NCI-H524 treated with DMSO at 0.1 percent for 48 hours (cell line): ENCODE measurements at regions not wholly inside any gene's neighbourhood (a gene's known extent, or its start where the extent isn't known, plus 50 kb on each side); places are given as distances from the start of the nearest gene placed in this dataset.
A peak's percentile ranks its signal among the peaks of the same experiment; 100 is the strongest.
"Not testable (repeated sequence)": the region's sequence is repeated elsewhere in the genome, so short reads cannot be mapped to it uniquely, and the experiment has no call there.

ENCODE experiments used
- DNase-seq: peaks from one replicate; lab custom pipeline; 2025; lab: John Stamatoyannopoulos, UW

DNA sequence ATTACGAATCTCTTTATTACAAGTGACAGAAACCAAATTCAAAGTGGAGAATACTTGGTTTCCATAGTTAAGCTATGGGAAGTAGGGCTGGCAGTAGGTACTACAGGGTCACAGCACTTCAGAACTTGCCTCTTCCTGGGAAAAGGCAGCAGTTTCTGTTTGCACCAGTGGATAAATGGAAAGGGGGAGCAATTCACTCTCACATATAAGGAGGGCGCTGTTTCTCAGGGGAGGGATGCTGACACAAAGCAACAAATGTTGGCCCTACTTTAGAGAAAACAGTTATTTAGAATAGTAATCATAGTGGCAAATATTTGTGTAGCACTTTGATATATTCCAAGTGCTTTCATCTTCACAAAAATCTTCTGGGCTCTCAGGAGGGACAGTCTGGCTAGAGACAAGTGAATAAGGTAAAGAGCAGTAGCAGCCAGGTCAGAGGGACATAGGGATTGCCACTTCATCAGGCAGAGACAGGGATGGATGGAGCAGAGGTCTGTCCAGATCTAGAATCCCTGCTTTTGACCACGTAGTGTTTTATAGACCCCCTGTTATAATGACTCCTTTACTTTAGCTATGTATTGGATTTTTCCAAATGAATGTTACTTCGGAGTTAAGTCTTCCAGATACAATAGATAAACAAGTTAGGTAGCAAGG, 554.8 kb upstream of the SGCD start:
- DNase-seq = no peak

- DNase-seq = no peak
Measured at GRCh38 chr5:155773680-155774079, 553.3 kb upstream of the SGCD start.

GRCh38 chr5:155780260-155780659, 546.7 kb upstream of the SGCD start:
- no peak for DNase-seq

GRCh38 chr5:155783246-155783645, 543.7 kb upstream of the SGCD start:
- no peak for DNase-seq

DNA sequence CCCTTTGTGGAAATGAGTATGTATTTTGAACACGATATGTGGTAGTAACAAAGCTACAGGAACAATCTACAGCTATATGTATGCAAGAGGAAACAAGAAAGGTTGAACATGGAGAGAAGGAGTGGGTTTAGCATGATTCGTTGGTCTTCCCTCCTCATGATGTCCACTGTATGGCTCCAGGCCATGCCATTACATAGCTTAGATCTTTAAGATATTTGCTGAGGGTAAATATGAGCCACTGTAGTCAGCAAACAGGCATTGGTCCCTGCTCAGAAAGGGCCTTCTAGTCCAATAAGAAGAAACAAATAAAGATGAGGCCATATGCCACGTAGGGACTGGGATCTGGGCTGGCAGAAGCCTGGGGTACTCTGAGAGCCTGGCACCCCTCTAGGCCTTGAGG, 543.2 kb upstream of the SGCD start:
- no peak for DNase-seq

- no peak for DNase-seq
Measured at GRCh38 chr5:155786108-155786507, 540.9 kb upstream of the SGCD start.

DNA sequence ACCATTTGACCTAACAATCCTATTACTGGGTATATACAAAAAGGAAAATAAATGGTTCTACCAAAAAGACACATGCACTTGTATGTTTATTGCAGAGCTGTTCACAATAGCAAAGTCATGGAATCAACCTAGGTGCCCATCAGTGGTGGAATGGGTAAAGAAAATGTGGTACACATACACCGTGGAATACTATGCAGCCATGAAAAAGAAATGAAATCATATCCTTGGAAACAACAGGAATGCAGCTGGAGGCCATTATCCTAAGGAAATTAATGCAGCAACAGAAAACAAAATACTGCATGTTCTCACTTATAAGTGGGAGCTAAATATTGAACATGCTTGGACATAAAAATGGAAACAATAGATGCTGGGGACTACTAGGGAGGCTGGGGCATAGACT, 534.1 kb upstream of the SGCD start:
- DNase-seq = no peak

DNA sequence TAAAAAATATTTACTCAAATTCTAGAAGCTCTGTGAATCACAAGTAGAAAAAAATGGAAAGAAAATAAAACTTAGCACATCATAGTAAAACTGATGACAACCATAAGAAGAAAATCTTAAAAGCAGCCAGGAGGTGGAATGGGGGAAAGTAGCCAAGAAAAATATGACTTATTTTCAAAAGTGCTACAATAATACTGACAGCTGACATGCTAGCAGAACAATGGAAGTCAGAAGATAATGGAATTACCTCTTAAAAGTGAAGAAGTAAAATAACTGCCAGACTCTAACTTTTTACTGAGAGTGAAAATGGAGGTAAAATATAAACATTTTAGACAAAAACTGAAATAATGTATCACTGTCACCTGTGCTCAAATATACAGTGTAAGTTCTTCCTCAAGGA, 532.2 kb upstream of the SGCD start:
- no peak for DNase-seq

- DNase-seq = no peak
Measured at GRCh38 chr5:155799308-155799707, 527.7 kb upstream of the SGCD start.

- DNase-seq = no peak
Measured at GRCh38 chr5:155807884-155808576, 518.9 kb upstream of the SGCD start.

GRCh38 chr5:155815248-155815647, 511.7 kb upstream of the SGCD start:
- no peak for DNase-seq

DNA sequence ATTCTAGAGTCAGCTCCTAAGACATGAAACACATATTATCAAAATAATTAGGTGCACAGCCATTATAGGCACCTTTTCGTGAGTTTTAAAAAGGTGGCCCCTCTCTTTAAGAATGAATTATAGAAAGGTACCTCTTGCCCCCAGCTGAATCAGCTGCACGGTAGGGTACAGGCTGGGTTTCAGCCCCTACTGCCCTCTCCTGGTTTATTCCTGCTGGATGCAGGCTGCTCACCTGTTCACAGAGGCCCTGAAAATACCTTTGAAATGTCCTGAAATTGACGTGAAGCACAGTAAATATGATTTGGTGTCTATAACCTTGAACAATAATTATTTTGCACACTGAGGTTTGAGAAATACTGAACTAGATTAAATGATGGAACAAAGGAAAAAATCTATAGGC, 504.8 kb upstream of the SGCD start:
- DNase-seq = no peak

- no peak for DNase-seq
Measured at GRCh38 chr5:155826611-155827507, 500.1 kb upstream of the SGCD start.

- not testable (repeated sequence) for DNase-seq
Measured at GRCh38 chr5:155827508-155827815, 499.5 kb upstream of the SGCD start.

- DNase-seq = no peak
Measured at GRCh38 chr5:155827949-155828348, 499.0 kb upstream of the SGCD start.

- DNase-seq = no peak
Measured at GRCh38 chr5:155831491-155831890, 495.5 kb upstream of the SGCD start.

DNA sequence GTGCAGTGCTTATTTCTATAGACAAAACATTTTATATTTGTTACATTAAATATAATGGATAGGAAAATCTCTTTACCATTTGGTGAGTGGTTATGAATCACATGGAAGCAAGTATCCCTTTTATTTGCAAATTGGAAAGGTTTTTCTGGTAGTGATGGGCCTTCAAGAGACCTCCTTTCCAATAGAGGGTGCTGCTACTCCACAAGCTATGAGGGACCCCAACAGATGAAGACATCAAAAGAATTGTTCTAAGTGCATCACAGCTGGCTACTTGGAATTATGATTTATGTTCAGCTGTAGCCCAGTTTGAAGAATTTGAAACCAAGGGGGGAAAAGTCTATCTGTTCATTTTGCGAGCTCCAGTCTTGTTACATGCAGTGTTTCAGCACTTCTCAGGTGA, 493.7 kb upstream of the SGCD start:
- peak; percentile 10 for DNase-seq

GRCh38 chr5:155834271-155834975, 492.5 kb upstream of the SGCD start:
- no peak for DNase-seq

- DNase-seq = no peak
Measured at GRCh38 chr5:155836089-155836803, 490.7 kb upstream of the SGCD start.

DNA sequence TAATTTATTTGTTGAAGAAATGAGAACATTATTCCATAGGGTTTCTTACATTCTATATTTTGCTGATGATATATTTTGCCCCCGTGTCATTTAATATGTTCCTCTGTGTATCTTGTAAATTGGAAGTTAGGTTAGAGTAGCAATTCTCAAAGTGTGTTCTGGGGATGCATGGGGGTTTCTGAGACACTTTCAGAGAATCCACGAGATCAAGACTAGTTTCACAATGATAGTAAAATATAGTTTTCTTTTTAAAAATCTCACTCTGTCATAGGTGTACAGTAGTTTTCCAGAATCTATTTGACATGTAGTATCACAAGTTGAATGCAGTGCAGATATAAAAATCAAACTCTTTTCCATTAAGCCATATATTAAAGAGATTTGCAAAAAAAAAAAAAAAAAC, 488.6 kb upstream of the SGCD start:
- DNase-seq = no peak

DNA sequence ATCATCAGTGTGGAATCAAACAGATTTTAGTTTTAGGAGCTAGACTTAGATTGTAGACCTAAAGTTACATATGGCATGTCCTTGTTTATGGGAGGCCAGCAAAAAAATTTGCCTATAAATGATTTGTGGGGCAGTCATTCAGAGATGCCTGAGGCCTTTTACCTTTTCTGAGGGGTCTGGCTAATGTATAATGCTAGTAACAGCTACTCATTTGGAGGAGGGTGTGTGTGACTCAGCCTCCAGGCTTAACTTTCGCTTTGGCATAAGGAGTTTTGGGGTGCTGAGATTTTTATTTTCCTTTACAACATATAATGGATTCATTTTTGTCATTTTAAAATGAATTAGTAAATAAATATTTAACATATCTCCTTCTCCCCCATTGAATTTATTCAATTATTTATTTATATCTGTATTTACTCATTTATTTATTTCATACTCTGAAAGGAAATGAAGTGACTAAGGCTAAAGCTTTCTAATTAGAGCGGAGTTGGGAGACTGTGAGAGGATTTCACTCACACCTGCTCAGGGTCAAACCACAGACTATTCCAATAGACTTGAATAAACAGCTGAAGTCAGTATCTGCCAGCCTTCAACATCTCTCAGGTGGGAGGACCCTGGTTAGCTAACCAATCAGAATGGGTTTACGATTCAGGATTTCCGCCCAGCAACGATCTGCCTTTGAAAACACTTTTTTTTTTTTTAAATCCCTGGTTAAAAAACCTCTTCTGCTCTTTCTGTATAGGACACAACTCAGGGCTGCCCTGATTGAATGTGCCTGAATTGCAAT, 487.5 kb upstream of the SGCD start:
- DNase-seq = no peak
